Femur (tissue), 1 donor: ENCODE measurements at regions not wholly inside any gene's neighbourhood (a gene's known extent, or its start where the extent isn't known, plus 50 kb on each side); places are given as distances from the start of the nearest gene placed in this dataset.
A peak's percentile ranks its signal among the peaks of the same experiment; 100 is the strongest.

Source experiments
- DNase-seq: peaks from one replicate; pipeline ENCODE4 v3.0.0-alpha.2; 2017

DNA sequence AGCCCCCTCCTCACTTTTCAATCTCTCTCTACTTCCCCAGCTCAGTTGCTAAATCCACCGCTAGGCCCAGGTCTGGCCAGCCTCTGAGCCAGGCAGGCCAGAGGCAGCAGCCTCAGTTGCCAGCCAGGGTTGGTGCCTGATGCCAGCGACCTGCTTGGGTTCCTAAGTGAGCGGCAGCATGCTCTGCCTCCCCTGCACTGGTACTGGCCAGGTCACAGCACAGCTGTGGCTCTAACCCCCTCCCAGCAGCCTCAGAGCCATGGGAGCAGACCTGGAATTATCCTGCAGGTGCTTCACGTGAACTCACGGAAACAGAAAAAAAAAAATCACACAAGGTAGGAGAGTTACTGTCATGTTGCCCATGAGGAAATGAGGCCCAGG lies 82.5 kb upstream of the ATF3 start:
- DNase-seq: no peak

GRCh38 chr1:212528501-212528900 lies 80.1 kb upstream of the ATF3 start:
- DNase-seq: no peak

- no peak for DNase-seq
Observed at GRCh38 chr1:212529211-212529741, 79.3 kb upstream of the ATF3 start.

- no peak for DNase-seq
Observed at GRCh38 chr1:212531267-212531666, 77.3 kb upstream of the ATF3 start.

GRCh38 chr1:212531796-212532195 lies 76.8 kb upstream of the ATF3 start:
- no peak for DNase-seq

GRCh38 chr1:212532469-212533147 lies 76.0 kb upstream of the ATF3 start:
- no peak for DNase-seq

- DNase-seq: no peak
Observed at GRCh38 chr1:212533148-212533517, 75.4 kb upstream of the ATF3 start.

- DNase-seq: no peak
Observed at GRCh38 chr1:212536586-212536985, 72.0 kb upstream of the ATF3 start.

GRCh38 chr1:212537610-212538009 lies 71.0 kb upstream of the ATF3 start:
- DNase-seq: no peak

DNA sequence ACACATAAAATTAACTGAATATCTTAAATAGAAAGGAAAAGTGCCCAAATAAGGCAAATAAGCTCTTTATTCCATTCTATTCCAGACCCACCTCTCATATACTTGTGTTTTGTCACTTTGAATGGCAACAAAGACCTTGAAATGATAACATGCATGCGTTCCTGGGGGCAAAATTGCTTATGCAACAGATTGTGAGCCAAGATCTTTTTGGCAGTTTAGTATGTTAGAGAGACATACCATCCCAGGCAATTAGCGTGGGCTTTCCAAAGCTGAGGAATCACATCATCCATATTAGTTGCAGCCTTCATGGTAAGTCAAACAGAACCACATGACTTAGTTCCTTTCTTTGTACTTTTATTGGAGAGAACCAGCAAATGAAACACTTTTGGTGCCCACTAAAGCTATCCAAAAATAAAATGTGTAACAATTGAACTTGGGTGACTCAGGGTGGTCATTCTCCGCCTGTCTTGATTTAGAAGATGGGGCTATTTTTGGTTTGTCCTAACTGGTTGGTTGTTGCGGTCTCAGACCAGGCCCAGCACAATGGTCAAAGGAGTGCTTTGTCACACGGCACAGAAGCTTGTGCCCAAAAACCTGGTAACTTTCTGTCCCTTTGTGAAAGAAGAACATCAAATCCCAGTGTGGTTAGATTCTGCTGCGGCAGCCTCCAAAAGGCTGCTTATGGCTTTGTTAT lies 68.7 kb upstream of the ATF3 start:
- DNase-seq: no peak

DNA sequence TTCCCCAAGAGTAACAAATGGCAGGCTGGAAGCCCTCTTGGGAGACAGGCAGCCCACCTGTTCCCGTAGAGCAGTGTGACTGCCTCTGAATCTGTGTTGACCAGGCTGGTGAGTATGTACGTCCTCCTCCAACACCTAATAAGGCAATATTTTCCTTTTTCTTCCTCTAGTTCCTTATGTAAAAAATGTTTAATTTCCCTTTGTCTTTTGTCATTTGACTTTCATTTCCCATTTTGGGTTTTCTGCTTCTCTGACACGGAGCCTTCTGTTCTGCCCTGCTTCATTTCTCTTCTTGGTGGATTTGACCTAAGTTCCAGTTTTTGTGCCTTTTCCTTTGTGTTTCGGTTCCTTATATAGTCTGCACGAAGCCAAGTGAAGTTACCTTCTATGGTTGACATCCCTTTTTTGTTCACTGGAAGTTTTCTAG lies 65.8 kb upstream of the ATF3 start:
- no peak for DNase-seq

DNA sequence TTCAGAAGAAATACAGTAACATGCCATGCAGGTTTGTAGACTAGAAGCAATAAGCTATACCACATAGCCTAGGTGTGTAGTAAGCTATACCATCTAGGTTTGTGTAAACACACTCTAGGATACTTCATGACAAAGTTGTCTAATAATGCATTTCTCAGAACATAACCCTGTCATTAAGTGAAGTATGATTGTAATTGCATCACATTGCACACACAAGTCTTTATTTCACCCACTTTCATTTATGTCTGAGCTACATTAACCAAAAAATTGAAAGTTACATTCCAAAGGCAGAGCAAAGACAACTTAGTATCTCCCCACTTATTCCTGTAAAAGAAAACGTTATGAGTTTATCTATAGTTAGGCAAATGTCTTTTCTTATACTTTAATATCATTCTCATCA lies 64.5 kb upstream of the ATF3 start:
- no peak for DNase-seq

DNA sequence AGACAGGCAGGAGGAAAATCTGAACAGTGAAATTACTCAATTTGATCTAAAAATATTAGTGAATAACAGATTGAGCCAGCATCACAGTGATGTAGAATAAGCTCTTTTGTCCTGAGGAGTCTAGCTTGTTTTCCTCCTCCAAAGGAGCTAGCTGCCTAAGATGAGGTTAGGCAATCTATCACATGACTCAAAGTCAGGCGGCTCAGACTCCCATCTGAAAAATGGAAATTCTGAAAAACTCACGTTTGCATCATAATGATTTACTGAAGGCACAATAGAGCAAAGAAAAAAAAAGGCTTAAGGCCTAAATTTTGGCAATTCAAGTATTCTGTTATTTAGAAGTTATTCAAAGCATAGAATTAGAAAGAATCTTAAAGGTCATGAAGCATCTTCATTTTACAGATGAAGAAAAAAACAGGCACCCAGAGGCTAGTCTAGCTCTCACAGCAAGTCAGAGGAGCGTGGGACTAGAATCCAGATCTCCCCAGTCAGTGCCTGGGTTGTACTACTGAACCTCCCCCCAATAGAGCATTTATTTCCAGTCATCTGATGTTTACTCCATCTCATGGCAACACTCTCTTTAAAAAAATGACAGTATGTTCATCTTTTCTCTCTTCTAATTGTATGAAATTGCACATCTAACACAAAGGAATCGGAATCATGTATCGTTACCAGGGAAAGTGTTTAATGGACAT lies 62.5 kb upstream of the ATF3 start:
- no peak for DNase-seq

GRCh38 chr1:212549503-212550017 lies 59.0 kb upstream of the ATF3 start:
- DNase-seq: no peak

DNA sequence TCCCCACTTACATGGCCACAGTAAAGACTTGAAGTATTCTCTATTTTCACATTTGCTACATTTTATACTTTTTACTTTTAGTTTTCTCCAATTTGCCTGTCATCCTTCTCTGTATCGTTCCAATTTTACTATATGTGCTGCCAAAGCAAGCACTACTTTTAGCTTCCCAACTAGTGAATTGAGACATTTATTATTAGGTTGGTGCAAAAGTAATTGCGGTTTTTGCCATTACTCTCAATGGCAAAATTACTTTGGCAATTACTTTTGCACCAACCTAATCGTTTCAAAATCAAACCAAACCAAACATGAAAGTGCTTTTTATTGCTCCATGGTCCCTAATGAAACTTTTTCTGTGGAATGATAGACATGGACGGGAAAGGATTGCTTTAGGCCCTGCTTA lies 56.6 kb upstream of the ATF3 start:
- DNase-seq: no peak

- no peak for DNase-seq
Observed at GRCh38 chr1:212553676-212554075, 54.9 kb upstream of the ATF3 start.

DNA sequence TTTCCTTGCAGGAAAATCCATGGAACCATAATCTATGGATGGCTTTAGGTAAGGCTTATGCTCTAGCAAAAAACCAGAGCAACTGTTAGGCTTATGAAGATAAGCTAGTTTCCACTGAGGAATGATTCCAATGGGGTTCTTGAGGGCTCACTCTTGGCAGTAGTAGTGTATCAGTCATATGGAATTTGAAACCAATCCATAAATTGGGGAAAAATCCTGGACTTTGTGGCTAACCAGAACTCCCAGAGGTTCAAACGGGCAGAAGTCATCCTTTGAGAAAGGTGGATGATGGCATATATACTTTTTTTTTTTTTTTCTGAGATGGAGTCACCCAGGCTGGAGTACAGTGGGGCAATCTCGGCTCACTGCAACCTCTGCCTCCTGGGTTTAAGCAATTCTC lies 54.2 kb upstream of the ATF3 start:
- no peak for DNase-seq

DNA sequence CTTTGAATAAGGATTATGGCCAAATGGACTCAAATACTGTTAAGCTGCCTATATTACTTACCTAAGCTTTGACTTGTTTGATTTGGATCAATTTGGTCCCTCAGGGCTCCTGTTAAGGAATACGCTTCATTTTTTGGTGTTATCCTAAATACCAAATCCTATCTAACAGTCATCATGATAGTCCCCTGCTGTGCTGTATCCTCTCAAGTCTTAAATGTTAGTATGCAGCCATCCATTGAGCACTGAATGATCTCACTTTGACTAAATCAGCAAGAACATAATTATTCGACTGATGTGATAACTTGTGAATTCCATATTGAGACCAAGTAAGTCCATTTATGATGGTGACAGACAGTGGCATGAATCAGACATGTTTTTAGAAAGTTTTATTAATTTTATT lies 53.1 kb upstream of the ATF3 start:
- no peak for DNase-seq

- no peak for DNase-seq
Observed at GRCh38 chr1:212556822-212557549, 51.6 kb upstream of the ATF3 start.

- peak; percentile 75 for DNase-seq
Observed at GRCh38 chr1:212557739-212558692, 50.5 kb upstream of the ATF3 start.

DNA sequence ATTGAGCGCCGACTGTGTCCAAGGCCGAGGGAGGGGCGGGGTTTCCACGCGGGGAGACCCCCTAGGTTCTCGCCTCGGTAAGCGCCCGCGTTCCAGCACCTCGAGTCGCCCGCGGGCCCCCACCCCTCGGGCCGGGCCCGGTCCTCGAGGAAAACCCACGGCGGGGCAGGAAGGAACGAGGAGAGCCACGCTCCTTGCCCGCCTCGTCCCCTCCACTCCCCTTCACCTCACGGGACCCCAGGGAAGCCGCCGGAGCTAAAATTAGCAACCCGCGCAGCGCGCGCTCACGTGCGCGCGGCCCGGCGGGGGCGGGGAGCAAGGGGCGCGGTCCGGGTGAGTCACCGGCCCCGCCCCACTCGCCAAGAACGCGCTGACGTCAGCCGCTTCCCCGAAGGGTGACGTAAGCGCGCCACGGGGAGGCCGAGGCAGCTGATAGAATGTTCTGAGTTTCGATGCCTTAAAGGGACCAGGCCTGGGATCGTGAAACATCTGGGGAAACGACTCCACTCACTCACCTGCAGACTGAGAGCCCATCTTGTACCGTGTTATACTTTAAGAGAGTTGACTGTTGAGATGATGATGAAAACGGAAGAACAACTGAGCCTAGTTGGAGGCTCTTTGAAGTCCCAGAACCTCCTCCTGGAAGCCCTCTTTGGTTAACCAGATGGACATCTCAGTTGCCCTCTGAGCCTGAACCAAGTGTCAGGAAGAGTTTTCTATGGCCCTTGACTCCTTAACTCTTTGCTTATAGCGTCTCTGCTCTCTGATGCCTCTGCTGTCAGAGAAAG lies 49.7 kb upstream of the ATF3 start:
- peak; percentile 96 for DNase-seq
